ENCODE measurements at regions not wholly inside any gene's neighbourhood (a gene's known extent, or its start where the extent isn't known, plus 50 kb on each side); places are given as distances from the start of the nearest gene placed in this dataset.

- TF ChIP-seq CTCF (IDR thresholded peaks at IDR 0.05) (no peak), POLR2A (IDR thresholded peaks at IDR 0.05) (no peak)
Observed at GRCh38 chr2:51855683-51856082, 823.8 kb upstream of the NRXN1 start.

All from right lobe of liver (tissue), 4 donors.